ENCODE measurements at regions not wholly inside any gene's neighbourhood (a gene's known extent, or its start where the extent isn't known, plus 50 kb on each side); places are given as distances from the start of the nearest gene placed in this dataset.

- Histone ChIP-seq H3K4me1 (ENCODE audit: control insufficient read depth in 4 of 4, insufficient read depth in 4 of 4, low read length in 3 of 4) (no peaks in the 10 kb centered on the region), H3K4me3 (ENCODE audit: low read depth in 1 of 3, low read length in 3 of 3) (no peak overlapping the region), H3K9me3 (ENCODE audit: control insufficient read depth in 4 of 4, low read length in 3 of 4) (no peaks in the 10 kb centered on the region), H3K27me3 (ENCODE audit: control insufficient read depth in 4 of 4, insufficient read depth in 4 of 4, low read length in 3 of 4) (no peaks in the 10 kb centered on the region), H3K27ac (ENCODE audit: low read depth in 1 of 2, low read length in 2 of 2) (no peak overlapping the region), H3K9ac (ENCODE audit: low read depth in 1 of 2, low read length in 2 of 2) (no peak overlapping the region), H3K36me3 (ENCODE audit: control insufficient read depth in 4 of 4, insufficient read depth in 3 of 4, low read depth in 1 of 4, low read length in 3 of 4) (peaks cover 0 to 4% (median 0%) of the 10 kb centered on the region in 4 donors)
- DNase-seq (ENCODE audit: low spot score) = no peak
- WGBS = 58% methylated on average over 15 of the region's 15 CpGs
- TF ChIP-seq RAD21 (IDR thresholded peaks at IDR 0.05) (peak; percentile 11 to 33), HNF4G (IDR thresholded peaks at IDR 0.05) (no peak), RXRA (IDR thresholded peaks at IDR 0.05) (peak in 1 of 2 donors; percentile 15), FOXA2 (IDR thresholded peaks at IDR 0.05) (no peak)
- TF ChIP-seq, protein P1, sequence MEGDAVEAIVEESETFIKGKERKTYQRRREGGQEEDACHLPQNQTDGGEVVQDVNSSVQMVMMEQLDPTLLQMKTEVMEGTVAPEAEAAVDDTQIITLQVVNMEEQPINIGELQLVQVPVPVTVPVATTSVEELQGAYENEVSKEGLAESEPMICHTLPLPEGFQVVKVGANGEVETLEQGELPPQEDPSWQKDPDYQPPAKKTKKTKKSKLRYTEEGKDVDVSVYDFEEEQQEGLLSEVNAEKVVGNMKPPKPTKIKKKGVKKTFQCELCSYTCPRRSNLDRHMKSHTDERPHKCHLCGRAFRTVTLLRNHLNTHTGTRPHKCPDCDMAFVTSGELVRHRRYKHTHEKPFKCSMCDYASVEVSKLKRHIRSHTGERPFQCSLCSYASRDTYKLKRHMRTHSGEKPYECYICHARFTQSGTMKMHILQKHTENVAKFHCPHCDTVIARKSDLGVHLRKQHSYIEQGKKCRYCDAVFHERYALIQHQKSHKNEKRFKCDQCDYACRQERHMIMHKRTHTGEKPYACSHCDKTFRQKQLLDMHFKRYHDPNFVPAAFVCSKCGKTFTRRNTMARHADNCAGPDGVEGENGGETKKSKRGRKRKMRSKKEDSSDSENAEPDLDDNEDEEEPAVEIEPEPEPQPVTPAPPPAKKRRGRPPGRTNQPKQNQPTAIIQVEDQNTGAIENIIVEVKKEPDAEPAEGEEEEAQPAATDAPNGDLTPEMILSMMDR (IDR thresholded peaks at IDR 0.05; ENCODE audit: low read depth, low read length, missing input control) = peak; percentile 5
Measured at GRCh38 chr1:121586369-121587229, 401.8 kb downstream of the SRGAP2C start.

GRCh38 chr1:121587230-121587569, 402.4 kb downstream of the SRGAP2C start:
- H3K4me1 ChIP-seq (ENCODE audit: control insufficient read depth in 4 of 4, insufficient read depth in 4 of 4, low read length in 3 of 4) = no peaks in the 10 kb centered on the region
- WGBS = 96% methylated on average over 5 of the region's 5 CpGs

More at GRCh38 chr1:121587230-121587569, 402.4 kb downstream of the SRGAP2C start:
- Histone ChIP-seq H3K36me3 (ENCODE audit: control insufficient read depth in 4 of 4, insufficient read depth in 3 of 4, low read depth in 1 of 4, low read length in 3 of 4) (peaks cover 0 to 4% (median 0%) of the 10 kb centered on the region in 4 donors), H3K9ac (ENCODE audit: low read depth in 1 of 2, low read length in 2 of 2) (no peak overlapping the region), H3K27me3 (ENCODE audit: control insufficient read depth in 4 of 4, insufficient read depth in 4 of 4, low read length in 3 of 4) (no peaks in the 10 kb centered on the region), H3K27ac (ENCODE audit: low read depth in 1 of 2, low read length in 2 of 2) (no peak overlapping the region), H3K4me3 (ENCODE audit: low read depth in 1 of 3, low read length in 3 of 3) (no peak overlapping the region), H3K9me3 (ENCODE audit: control insufficient read depth in 4 of 4, low read length in 3 of 4) (no peaks in the 10 kb centered on the region)
- TF ChIP-seq REST (IDR thresholded peaks at IDR 0.05) = no peak
- no peak for TF ChIP-seq GABPA (IDR thresholded peaks at IDR 0.05 in 1 of 2, conservative IDR thresholded peaks at IDR 0.05 in 1 of 2)
- TF ChIP-seq, protein P1 (IDR thresholded peaks at IDR 0.05; ENCODE audit: low read depth, low read length, missing input control) = no peak
- TF ChIP-seq ATF3 (IDR thresholded peaks at IDR 0.05) = no peak
- TF ChIP-seq FOXA1 (IDR thresholded peaks at IDR 0.05) = no peak
- no peak for TF ChIP-seq FOXA2 (IDR thresholded peaks at IDR 0.05)
- TF ChIP-seq SP1 (IDR thresholded peaks at IDR 0.05) = no peak
- no peak for TF ChIP-seq HNF4G (IDR thresholded peaks at IDR 0.05)
- TF ChIP-seq YY1 (IDR thresholded peaks at IDR 0.05) = no peak
- no peak for TF ChIP-seq RAD21 (IDR thresholded peaks at IDR 0.05)
- TF ChIP-seq TAF1 (conservative IDR thresholded peaks at IDR 0.05) = no peak
- TF ChIP-seq HNF4A (conservative IDR thresholded peaks at IDR 0.05) = no peak
- TF ChIP-seq JUND (IDR thresholded peaks at IDR 0.05) = no peak
- TF ChIP-seq EGR1 (IDR thresholded peaks at IDR 0.05; ENCODE audit: low read depth in 2 of 2) = no peak
- TF ChIP-seq, protein P2, sequence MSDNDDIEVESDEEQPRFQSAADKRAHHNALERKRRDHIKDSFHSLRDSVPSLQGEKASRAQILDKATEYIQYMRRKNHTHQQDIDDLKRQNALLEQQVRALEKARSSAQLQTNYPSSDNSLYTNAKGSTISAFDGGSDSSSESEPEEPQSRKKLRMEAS (IDR thresholded peaks at IDR 0.05) = no peak
- no peak for DNase-seq (ENCODE audit: low spot score)
